Calu3 (cell line): ENCODE measurements at regions not wholly inside any gene's neighbourhood (a gene's known extent, or its start where the extent isn't known, plus 50 kb on each side); places are given as distances from the start of the nearest gene placed in this dataset.

Source experiments
- BruUV-seq: library from RNA; stranded (reverse); fragments of 400-500 nt; replicated peaks from 2 replicates; lab custom pipeline; 2021; lab: Mats Ljungman, UMichigan
- CTCF ChIA-PET: fragments of 300-600 bp; sonication (Branson Sonifier 250); formaldehyde crosslinking; loops from one replicate; lab custom pipeline; 2022; ENCODE audit warnings: antibody characterized with exemption; lab: Charles Lee
- DNase-seq: peaks from one replicate; pipeline ENCODE4 v3.0.0; 2022
- H3K27ac Mint-ChIP-seq: one replicate; pipeline ENCODE4 v1.8.0; 2022; ENCODE audit warnings: mixed read lengths; ENCODE audit not compliant: unreplicated experiment
- H3K27me3 Mint-ChIP-seq: one replicate; pipeline ENCODE4 v1.8.0; 2022; ENCODE audit warnings: mixed read lengths; ENCODE audit not compliant: unreplicated experiment
- H3K36me3 Mint-ChIP-seq: one replicate; pipeline ENCODE4 v1.8.0; 2022; ENCODE audit warnings: mild to moderate bottlenecking, moderate library complexity, mixed read lengths; ENCODE audit not compliant: insufficient read depth, unreplicated experiment
- H3K4me1 Mint-ChIP-seq: one replicate; pipeline ENCODE4 v1.8.0; 2022; ENCODE audit warnings: mild to moderate bottlenecking, low read depth, mixed read lengths; ENCODE audit not compliant: unreplicated experiment
- H3K4me3 Mint-ChIP-seq: one replicate; pipeline ENCODE4 v1.8.0; 2022; ENCODE audit warnings: mild to moderate bottlenecking, low read depth, moderate library complexity, mixed read lengths; ENCODE audit not compliant: unreplicated experiment
- H3K9me3 Mint-ChIP-seq: one replicate; pipeline ENCODE4 v1.8.0; 2022; ENCODE audit warnings: low read depth, mixed read lengths; ENCODE audit not compliant: unreplicated experiment
- CTCF ChIP-seq: fragments of 200-600 bp; IDR thresholded peaks from one replicate; pipeline ENCODE4 v1.8.0; 2022; ENCODE audit warnings: antibody characterized with exemption; ENCODE audit not compliant: unreplicated experiment
- intact Hi-C: fragments of 100-400 bp; cut with micrococcal nuclease; formaldehyde crosslinking; loops from one replicate; pipeline ENCODE4 v1.10.0; 2022; ENCODE audit not compliant: unreplicated experiment

- no peaks in the 10 kb centered on the region for H3K4me1 Mint-ChIP-seq
- no peak for DNase-seq
- CTCF ChIA-PET, result no interaction called here
- TF ChIP-seq CTCF, result no peak
- H3K27ac Mint-ChIP-seq, result no peak overlapping the region
- H3K4me3 Mint-ChIP-seq, result no peak overlapping the region
- BruUV-seq, result no TSS peak
- no peaks in the 10 kb centered on the region for H3K27me3 Mint-ChIP-seq
- H3K36me3 Mint-ChIP-seq, result no peaks in the 10 kb centered on the region
- H3K9me3 Mint-ChIP-seq, result peaks cover 14% of the 10 kb centered on the region
- intact Hi-C loops, result no loop called here
Observed at GRCh38 chr11:134654161-134654915, 242.3 kb upstream of the B3GAT1 start.

- intact Hi-C loops, result no loop called here
Observed at GRCh38 chr11:134652586-134653255, 240.7 kb upstream of the B3GAT1 start.

GRCh38 chr11:134647066-134647743 lies 235.2 kb upstream of the B3GAT1 start:
- no TSS peak for BruUV-seq
- H3K27ac Mint-ChIP-seq, result no peak overlapping the region
- intact Hi-C loops, result no loop called here
- no peaks in the 10 kb centered on the region for H3K27me3 Mint-ChIP-seq
- CTCF ChIA-PET, result no interaction called here
- no peak overlapping the region for H3K4me3 Mint-ChIP-seq
- no peak for TF ChIP-seq CTCF
- H3K9me3 Mint-ChIP-seq, result peaks cover 7% of the 10 kb centered on the region
- no peak for DNase-seq
- no peaks in the 10 kb centered on the region for H3K36me3 Mint-ChIP-seq
- H3K4me1 Mint-ChIP-seq, result no peaks in the 10 kb centered on the region

More at GRCh38 chr11:134652586-134653255, 240.7 kb upstream of the B3GAT1 start:
- Mint-ChIP-seq H3K9me3 (peaks cover 14% of the 10 kb centered on the region), H3K27me3 (no peaks in the 10 kb centered on the region), H3K36me3 (no peaks in the 10 kb centered on the region), H3K4me1 (no peaks in the 10 kb centered on the region), H3K27ac (no peak overlapping the region), H3K4me3 (no peak overlapping the region)
- CTCF ChIA-PET, result no interaction called here
- no peak for TF ChIP-seq CTCF
- DNase-seq, result no peak
- BruUV-seq, result no TSS peak

GRCh38 chr11:134646561-134646960 lies 234.5 kb upstream of the B3GAT1 start:
- intact Hi-C loops, result no loop called here
- CTCF ChIA-PET, result no interaction called here
- H3K27ac Mint-ChIP-seq, result no peak overlapping the region

More at GRCh38 chr11:134646561-134646960, 234.5 kb upstream of the B3GAT1 start:
- H3K4me1 Mint-ChIP-seq, result no peaks in the 10 kb centered on the region
- no peaks in the 10 kb centered on the region for H3K27me3 Mint-ChIP-seq
- peaks cover 7% of the 10 kb centered on the region for H3K9me3 Mint-ChIP-seq
- no peaks in the 10 kb centered on the region for H3K36me3 Mint-ChIP-seq
- no peak for DNase-seq
- no peak overlapping the region for H3K4me3 Mint-ChIP-seq
- TF ChIP-seq CTCF, result no peak
- no TSS peak for BruUV-seq
